ENCODE measurements at regions not wholly inside any gene's neighbourhood (a gene's known extent, or its start where the extent isn't known, plus 50 kb on each side); places are given as distances from the start of the nearest gene placed in this dataset.
A peak's percentile ranks its signal among the peaks of the same experiment; 100 is the strongest.

DNA sequence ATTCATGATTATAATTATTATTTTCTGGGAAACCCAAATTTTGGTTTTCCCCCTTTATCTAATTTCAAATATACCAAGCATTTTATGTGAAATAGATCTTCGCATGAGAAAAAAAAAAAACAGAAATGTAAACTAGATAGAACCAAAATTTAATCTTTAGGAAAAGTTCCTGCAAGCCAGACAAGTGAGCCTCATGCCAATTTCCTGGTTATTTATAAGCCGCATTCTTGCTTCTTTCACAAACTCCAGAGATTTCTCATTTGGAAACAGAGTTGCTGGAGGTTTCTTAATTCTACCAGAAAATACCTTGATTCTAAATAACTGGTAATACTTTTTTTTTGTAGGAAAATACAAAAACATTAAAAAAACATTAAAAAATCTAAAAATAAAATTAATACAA lies 690.4 kb upstream of the IGFBP3 start:
- Mint-ChIP-seq H3K36me3 (ENCODE audit: low read depth) (no peaks in the 10 kb centered on the region), H3K27me3 (ENCODE audit: insufficient read depth) (peaks cover 4% of the 10 kb centered on the region; the same call in 1 of the 2 replicates), H3K27ac (no peak overlapping the region), H3K4me1 (ENCODE audit: low read depth) (no peaks in the 10 kb centered on the region), H3K9me3 (no peaks in the 10 kb centered on the region), H3K4me3 (no peak overlapping the region)
- DNase-seq: no peak
- TF ChIP-seq, protein P1, sequence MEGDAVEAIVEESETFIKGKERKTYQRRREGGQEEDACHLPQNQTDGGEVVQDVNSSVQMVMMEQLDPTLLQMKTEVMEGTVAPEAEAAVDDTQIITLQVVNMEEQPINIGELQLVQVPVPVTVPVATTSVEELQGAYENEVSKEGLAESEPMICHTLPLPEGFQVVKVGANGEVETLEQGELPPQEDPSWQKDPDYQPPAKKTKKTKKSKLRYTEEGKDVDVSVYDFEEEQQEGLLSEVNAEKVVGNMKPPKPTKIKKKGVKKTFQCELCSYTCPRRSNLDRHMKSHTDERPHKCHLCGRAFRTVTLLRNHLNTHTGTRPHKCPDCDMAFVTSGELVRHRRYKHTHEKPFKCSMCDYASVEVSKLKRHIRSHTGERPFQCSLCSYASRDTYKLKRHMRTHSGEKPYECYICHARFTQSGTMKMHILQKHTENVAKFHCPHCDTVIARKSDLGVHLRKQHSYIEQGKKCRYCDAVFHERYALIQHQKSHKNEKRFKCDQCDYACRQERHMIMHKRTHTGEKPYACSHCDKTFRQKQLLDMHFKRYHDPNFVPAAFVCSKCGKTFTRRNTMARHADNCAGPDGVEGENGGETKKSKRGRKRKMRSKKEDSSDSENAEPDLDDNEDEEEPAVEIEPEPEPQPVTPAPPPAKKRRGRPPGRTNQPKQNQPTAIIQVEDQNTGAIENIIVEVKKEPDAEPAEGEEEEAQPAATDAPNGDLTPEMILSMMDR (IDR thresholded peaks at IDR 0.05): no peak

DNA sequence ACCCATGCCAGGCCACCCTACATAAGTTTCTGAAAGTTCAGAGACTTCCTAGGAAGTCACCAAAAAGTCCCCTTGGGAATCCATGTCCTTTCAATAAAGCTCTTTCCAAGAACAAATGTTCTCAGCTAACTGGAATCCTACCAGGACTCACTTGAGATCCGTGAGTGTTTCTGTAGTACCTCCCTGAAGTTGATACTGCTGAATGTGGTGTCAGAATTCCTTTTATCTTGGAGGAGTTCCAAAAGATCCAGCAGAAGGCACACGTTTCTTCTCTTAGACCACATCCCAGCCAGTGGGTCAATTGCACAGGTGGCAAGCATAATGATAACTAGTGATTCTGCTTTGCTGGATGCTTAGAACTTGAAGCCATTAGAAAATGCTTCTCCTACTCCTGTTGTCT lies 689.7 kb upstream of the IGFBP3 start:
- Mint-ChIP-seq H3K27ac (no peak overlapping the region), H3K4me1 (ENCODE audit: low read depth) (no peaks in the 10 kb centered on the region), H3K36me3 (ENCODE audit: low read depth) (no peaks in the 10 kb centered on the region), H3K4me3 (no peak overlapping the region), H3K27me3 (ENCODE audit: insufficient read depth) (peaks cover 4% of the 10 kb centered on the region; the same call in 1 of the 2 replicates), H3K9me3 (no peaks in the 10 kb centered on the region)
- TF ChIP-seq, protein P1 (IDR thresholded peaks at IDR 0.05): no peak
- no peak for DNase-seq

DNA sequence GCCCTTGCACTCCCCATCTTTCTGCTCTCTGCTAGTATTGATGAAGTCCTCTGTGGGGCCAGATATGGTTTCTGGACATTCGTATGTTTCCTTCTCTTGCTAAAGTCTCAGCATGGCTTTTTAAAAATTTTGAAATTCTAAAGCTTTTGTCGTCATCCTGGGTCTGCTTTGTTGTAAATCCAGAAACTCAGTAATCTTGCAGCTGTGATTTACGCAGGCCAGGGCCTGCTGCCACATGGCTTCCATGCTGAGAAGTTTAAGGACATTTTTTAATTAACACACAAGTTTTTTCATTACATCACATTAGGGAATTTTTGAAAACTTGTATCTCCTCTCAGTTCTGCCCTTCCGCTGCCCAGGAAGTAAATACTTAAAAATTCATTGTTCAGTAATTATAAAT lies 686.1 kb upstream of the IGFBP3 start:
- Mint-ChIP-seq H3K27me3 (ENCODE audit: insufficient read depth) (no peaks in the 10 kb centered on the region; the same call in 1 of the 2 replicates), H3K9me3 (no peaks in the 10 kb centered on the region), H3K36me3 (ENCODE audit: low read depth) (no peaks in the 10 kb centered on the region), H3K27ac (no peak overlapping the region), H3K4me1 (ENCODE audit: low read depth) (peaks cover 17% of the 10 kb centered on the region), H3K4me3 (no peak overlapping the region)
- TF ChIP-seq, protein P1 (IDR thresholded peaks at IDR 0.05): no peak
- DNase-seq: no peak

GRCh38 chr7:46606761-46607160 lies 685.7 kb upstream of the IGFBP3 start:
- TF ChIP-seq, protein P1 (IDR thresholded peaks at IDR 0.05): no peak
- no peaks in the 10 kb centered on the region; the same call in 1 of the 2 replicates for H3K27me3 Mint-ChIP-seq (ENCODE audit: insufficient read depth)
- H3K9me3 Mint-ChIP-seq: no peaks in the 10 kb centered on the region
- no peaks in the 10 kb centered on the region for H3K36me3 Mint-ChIP-seq (ENCODE audit: low read depth)
- no peak overlapping the region for H3K4me3 Mint-ChIP-seq
- no peak for DNase-seq
- H3K27ac Mint-ChIP-seq: no peak overlapping the region
- peaks cover 17% of the 10 kb centered on the region for H3K4me1 Mint-ChIP-seq (ENCODE audit: low read depth)

DNA sequence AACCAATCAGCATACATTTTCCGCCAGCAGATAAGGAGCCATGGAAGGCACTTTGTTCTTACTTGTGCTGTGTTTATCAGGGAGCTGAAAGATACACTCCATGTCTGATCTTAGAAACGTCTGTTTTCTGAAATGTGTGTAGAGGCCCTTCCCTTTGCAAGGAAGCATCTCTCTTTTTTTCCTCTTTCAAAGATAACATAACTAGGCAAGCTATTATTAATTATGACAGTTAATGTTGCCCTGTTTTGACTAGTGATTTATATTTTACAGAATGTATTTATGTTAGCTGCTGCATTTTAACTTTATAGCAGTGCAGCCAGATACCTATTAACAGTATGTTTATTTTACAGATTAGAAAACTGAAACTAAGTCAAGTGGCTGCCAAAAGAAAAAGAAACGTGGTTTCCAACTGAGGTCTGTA lies 683.2 kb upstream of the IGFBP3 start:
- Mint-ChIP-seq H3K4me1 (ENCODE audit: low read depth) (peaks cover 17% of the 10 kb centered on the region), H3K27ac (peak overlapping the region; percentile 58; the same call in 1 of the 2 replicates), H3K36me3 (ENCODE audit: low read depth) (no peaks in the 10 kb centered on the region), H3K9me3 (no peaks in the 10 kb centered on the region), H3K27me3 (ENCODE audit: insufficient read depth) (peaks cover 3% of the 10 kb centered on the region; the same call in 1 of the 2 replicates), H3K4me3 (peak overlapping the region; percentile 41; the same call in 1 of the 2 replicates)
- TF ChIP-seq, protein P1 (IDR thresholded peaks at IDR 0.05): no peak
- no peak for DNase-seq

DNA sequence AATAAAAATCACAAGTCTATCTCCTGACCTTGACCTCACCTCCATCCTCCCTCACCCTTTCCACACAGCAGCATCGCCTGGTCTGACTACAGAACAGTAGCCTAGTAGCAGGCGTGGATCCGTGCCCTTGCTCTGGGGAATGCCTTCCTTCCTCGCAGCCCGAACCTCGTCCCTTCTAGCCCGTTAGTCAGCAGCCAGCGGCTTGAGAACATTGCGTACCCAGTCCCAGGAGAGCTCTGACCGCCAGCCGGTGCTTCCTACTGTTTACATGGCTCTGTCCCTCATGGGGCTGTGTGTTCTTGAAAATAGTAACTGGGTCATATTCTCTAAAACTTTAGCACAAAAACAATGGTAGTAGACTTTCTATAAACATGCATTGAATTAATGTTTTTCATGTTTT lies 682.7 kb upstream of the IGFBP3 start:
- Mint-ChIP-seq H3K4me1 (ENCODE audit: low read depth) (peaks cover 17% of the 10 kb centered on the region), H3K9me3 (no peaks in the 10 kb centered on the region), H3K4me3 (peak overlapping the region; percentile 41; the same call in 1 of the 2 replicates), H3K36me3 (ENCODE audit: low read depth) (no peaks in the 10 kb centered on the region), H3K27me3 (ENCODE audit: insufficient read depth) (peaks cover 3% of the 10 kb centered on the region; the same call in 1 of the 2 replicates), H3K27ac (peak overlapping the region; percentile 58)
- TF ChIP-seq, protein P1 (IDR thresholded peaks at IDR 0.05): no peak
- peak; percentile 6 for DNase-seq
